ENCODE measurements at regions not wholly inside any gene's neighbourhood (a gene's known extent, or its start where the extent isn't known, plus 50 kb on each side); places are given as distances from the start of the nearest gene placed in this dataset.

- H3K4me3 Mint-ChIP-seq = no peak overlapping the region
- no peaks in the 10 kb centered on the region for H3K9me3 ChIP-seq (ENCODE audit: control insufficient read depth in 1 of 2, insufficient read depth in 1 of 2, low read length in 2 of 2)
- H3K27ac Mint-ChIP-seq = no peak overlapping the region
- H3K4me1 Mint-ChIP-seq (ENCODE audit: low read depth) = no peaks in the 10 kb centered on the region
- no peak overlapping the region for H3K4me3 ChIP-seq (ENCODE audit: low read length)
- no peaks in the 10 kb centered on the region for H3K36me3 ChIP-seq (ENCODE audit: insufficient read depth, low read length)
- no peaks in the 10 kb centered on the region for H3K36me3 Mint-ChIP-seq (ENCODE audit: low read depth)
- no peaks in the 10 kb centered on the region for H3K9me3 Mint-ChIP-seq
- no peak for DNase-seq
- no peaks in the 10 kb centered on the region for H3K27me3 ChIP-seq (ENCODE audit: control insufficient read depth in 1 of 2, insufficient read depth in 2 of 2, low read length in 2 of 2)
- no peak for ATAC-seq (ENCODE audit: poor library complexity)
- ChIA-PET CTCF (no interaction called here), POLR2A (no interaction called here)
- H3K27me3 Mint-ChIP-seq = no peaks in the 10 kb centered on the region
- intact Hi-C loops (cut with DNase I, micrococcal nuclease) = no loop called here
- no peaks in the 10 kb centered on the region for H3K4me1 ChIP-seq (ENCODE audit: insufficient read depth, low read length)
- TF ChIP-seq, protein P1, sequence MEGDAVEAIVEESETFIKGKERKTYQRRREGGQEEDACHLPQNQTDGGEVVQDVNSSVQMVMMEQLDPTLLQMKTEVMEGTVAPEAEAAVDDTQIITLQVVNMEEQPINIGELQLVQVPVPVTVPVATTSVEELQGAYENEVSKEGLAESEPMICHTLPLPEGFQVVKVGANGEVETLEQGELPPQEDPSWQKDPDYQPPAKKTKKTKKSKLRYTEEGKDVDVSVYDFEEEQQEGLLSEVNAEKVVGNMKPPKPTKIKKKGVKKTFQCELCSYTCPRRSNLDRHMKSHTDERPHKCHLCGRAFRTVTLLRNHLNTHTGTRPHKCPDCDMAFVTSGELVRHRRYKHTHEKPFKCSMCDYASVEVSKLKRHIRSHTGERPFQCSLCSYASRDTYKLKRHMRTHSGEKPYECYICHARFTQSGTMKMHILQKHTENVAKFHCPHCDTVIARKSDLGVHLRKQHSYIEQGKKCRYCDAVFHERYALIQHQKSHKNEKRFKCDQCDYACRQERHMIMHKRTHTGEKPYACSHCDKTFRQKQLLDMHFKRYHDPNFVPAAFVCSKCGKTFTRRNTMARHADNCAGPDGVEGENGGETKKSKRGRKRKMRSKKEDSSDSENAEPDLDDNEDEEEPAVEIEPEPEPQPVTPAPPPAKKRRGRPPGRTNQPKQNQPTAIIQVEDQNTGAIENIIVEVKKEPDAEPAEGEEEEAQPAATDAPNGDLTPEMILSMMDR (IDR thresholded peaks at IDR 0.05) = no peak
- no peak overlapping the region for H3K27ac ChIP-seq (ENCODE audit: low read depth in 1 of 2, low read length in 2 of 2)
Observed at GRCh38 chr13:60645676-60646075, 248.7 kb downstream of the TDRD3 start.

- Histone ChIP-seq H3K9me3 (ENCODE audit: control insufficient read depth in 1 of 2, insufficient read depth in 1 of 2, low read length in 2 of 2) (no peaks in the 10 kb centered on the region), H3K4me1 (ENCODE audit: insufficient read depth, low read length) (no peaks in the 10 kb centered on the region), H3K4me3 (ENCODE audit: low read length) (no peak overlapping the region), H3K36me3 (ENCODE audit: insufficient read depth, low read length) (no peaks in the 10 kb centered on the region), H3K27me3 (ENCODE audit: control insufficient read depth in 1 of 2, insufficient read depth in 2 of 2, low read length in 2 of 2) (no peaks in the 10 kb centered on the region), H3K27ac (ENCODE audit: low read depth in 1 of 2, low read length in 2 of 2) (no peak overlapping the region)
- no peak overlapping the region for H3K4me3 Mint-ChIP-seq
- H3K9me3 Mint-ChIP-seq = no peaks in the 10 kb centered on the region
- POLR2A ChIA-PET = no interaction called here
- intact Hi-C loops (cut with DNase I, micrococcal nuclease) = no loop called here
- DNase-seq = no peak
- no peak for ATAC-seq (ENCODE audit: poor library complexity)
- peaks cover 2% of the 10 kb centered on the region for H3K27me3 Mint-ChIP-seq
- CTCF ChIA-PET = no interaction called here
- TF ChIP-seq, protein P1 (IDR thresholded peaks at IDR 0.05) = no peak
- H3K36me3 Mint-ChIP-seq (ENCODE audit: low read depth) = no peaks in the 10 kb centered on the region
- no peaks in the 10 kb centered on the region for H3K4me1 Mint-ChIP-seq (ENCODE audit: low read depth)
- no peak overlapping the region for H3K27ac Mint-ChIP-seq
Observed at GRCh38 chr13:60642552-60642951, 245.5 kb downstream of the TDRD3 start.

DNA sequence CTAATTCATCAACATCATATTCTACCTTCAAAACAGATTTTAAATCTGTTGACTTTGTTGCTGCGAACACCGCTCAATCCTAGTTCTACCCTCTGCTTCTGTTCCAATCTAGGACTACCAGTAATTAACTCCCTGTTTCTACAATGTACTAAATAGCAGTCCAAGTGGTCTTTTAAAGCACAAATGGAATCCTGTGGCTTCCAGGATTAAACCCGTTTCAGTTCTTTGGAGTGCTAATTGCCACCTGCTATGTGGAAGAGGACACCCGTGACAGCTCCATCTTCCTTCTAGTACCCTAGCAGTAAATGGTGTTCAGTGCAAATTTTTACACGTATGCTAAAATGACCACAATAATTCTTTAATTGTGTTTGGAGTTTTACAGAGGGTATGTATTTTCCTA is 232.1 kb downstream of the TDRD3 start:
- Histone ChIP-seq H3K27ac (ENCODE audit: low read depth in 1 of 2, low read length in 2 of 2) (no peak overlapping the region), H3K4me3 (ENCODE audit: low read length) (no peak overlapping the region), H3K27me3 (ENCODE audit: control insufficient read depth in 1 of 2, insufficient read depth in 2 of 2, low read length in 2 of 2) (no peaks in the 10 kb centered on the region), H3K4me1 (ENCODE audit: insufficient read depth, low read length) (no peaks in the 10 kb centered on the region), H3K36me3 (ENCODE audit: insufficient read depth, low read length) (no peaks in the 10 kb centered on the region), H3K9me3 (ENCODE audit: control insufficient read depth in 1 of 2, insufficient read depth in 1 of 2, low read length in 2 of 2) (no peaks in the 10 kb centered on the region)
- Mint-ChIP-seq H3K4me1 (ENCODE audit: low read depth) (no peaks in the 10 kb centered on the region), H3K27me3 (peaks cover 16% of the 10 kb centered on the region), H3K27ac (no peak overlapping the region), H3K4me3 (no peak overlapping the region), H3K36me3 (ENCODE audit: low read depth) (no peaks in the 10 kb centered on the region), H3K9me3 (no peaks in the 10 kb centered on the region)
- TF ChIP-seq, protein P1 (IDR thresholded peaks at IDR 0.05) = no peak
- intact Hi-C loops (cut with DNase I, micrococcal nuclease) = no loop called here
- CTCF ChIA-PET = no interaction called here
- ATAC-seq (ENCODE audit: poor library complexity) (no peak), DNase-seq (no peak)
- POLR2A ChIA-PET = no interaction called here
